HEK293 (cell line): ENCODE measurements at regions not wholly inside any gene's neighbourhood (a gene's known extent, or its start where the extent isn't known, plus 50 kb on each side); places are given as distances from the start of the nearest gene placed in this dataset.

Source experiments
- CTCF ChIA-PET: fragments of 350-600 bp; formaldehyde crosslinking; extraction: SDS; loops from one replicate; lab custom pipeline; 2021; ENCODE audit warnings: antibody characterized with exemption; lab: Yijun Ruan, JAX
- POLR2A ChIA-PET: fragments of 300-600 bp; formaldehyde crosslinking; extraction: SDS; loops from one replicate; lab custom pipeline; 2020; ENCODE audit warnings: antibody characterized with exemption, inconsistent platforms; lab: Yijun Ruan, JAX
- H3K27ac ChIP-seq: fragments of 200-500 bp; sonication (Bioruptor generic); 2 replicates; pipeline ENCODE4 v1.5.1; 2014; ENCODE audit warnings: low read depth, low read length, control low read depth, inconsistent platforms; ENCODE audit errors: extremely low read depth
- H3K36me3 ChIP-seq, 2 experiments: fragments of 200-500 bp in 1 of 2; sonication (Bioruptor generic) in 1 of 2; 1 replicate in 1 of 2; 2 replicates in 1 of 2; pipeline ENCODE4 v1.5.1; 2014 to 2017; ENCODE audit warnings: inconsistent platforms in 2 of 2, low read length in 2 of 2; ENCODE audit not compliant: control insufficient read depth in 2 of 2, insufficient read depth in 1 of 2
- H3K4me1 ChIP-seq: fragments of 200-500 bp; sonication (Bioruptor generic); 2 replicates; pipeline ENCODE4 v1.5.1; 2014; ENCODE audit warnings: mild to moderate bottlenecking, low read length, inconsistent platforms; ENCODE audit not compliant: control insufficient read depth, insufficient read depth
- H3K4me3 ChIP-seq: 2 replicates; pipeline ENCODE4 v1.5.1; 2011; ENCODE audit warnings: low read depth, mild to moderate bottlenecking, control low read depth, low read length, moderate library complexity
- H3K9me3 ChIP-seq: fragments of 200-500 bp; sonication (Bioruptor generic); 2 replicates; pipeline ENCODE4 v1.5.1; 2014; ENCODE audit warnings: low read depth, low read length, inconsistent platforms; ENCODE audit not compliant: control insufficient read depth, insufficient read depth
- ATF2 ChIP-seq: fragments of 450-650 bp; formaldehyde crosslinking; IDR thresholded peaks from 2 replicates; pipeline ENCODE4 v1.5.1; 2016; ENCODE audit warnings: missing biosample characterization, missing genetic modification characterization, low read depth
- HOXD13 ChIP-seq: sonication (generic); formaldehyde crosslinking; IDR thresholded peaks from 2 replicates; pipeline ENCODE4 v1.8.0; 2022; ENCODE audit warnings: missing genetic modification reagents, borderline replicate concordance
- KLF7 ChIP-seq: fragments of 450-650 bp; formaldehyde crosslinking; IDR thresholded peaks from 2 replicates; pipeline ENCODE4 v1.5.1; 2016; ENCODE audit warnings: missing biosample characterization, missing genetic modification characterization, borderline replicate concordance
- ZBTB21 ChIP-seq: fragments of 450-650 bp; formaldehyde crosslinking; IDR thresholded peaks from 2 replicates; pipeline ENCODE4 v1.5.1; 2017; ENCODE audit warnings: missing biosample characterization, missing genetic modification characterization
- ZBTB8A ChIP-seq: fragments of 450-650 bp; formaldehyde crosslinking; IDR thresholded peaks from 2 replicates; pipeline ENCODE4 v1.5.1; 2016; ENCODE audit warnings: missing biosample characterization, missing genetic modification characterization
- ZNF132 ChIP-seq: fragments of 450-650 bp; formaldehyde crosslinking; IDR thresholded peaks from 2 replicates; pipeline ENCODE4 v1.5.1; 2017; ENCODE audit warnings: missing biosample characterization, missing genetic modification characterization, borderline replicate concordance
- ZNF37A ChIP-seq: fragments of 450-650 bp; IDR thresholded peaks from 2 replicates; pipeline ENCODE4 v1.5.1; 2018; ENCODE audit warnings: missing biosample characterization, missing genetic modification characterization
- ZNF423 ChIP-seq: fragments of 450-650 bp; formaldehyde crosslinking; IDR thresholded peaks from 2 replicates; pipeline ENCODE4 v1.5.1; 2016; ENCODE audit warnings: missing biosample characterization, missing genetic modification characterization
- ZNF48 ChIP-seq: fragments of 450-650 bp; formaldehyde crosslinking; IDR thresholded peaks from 2 replicates; pipeline ENCODE4 v1.5.1; 2016; ENCODE audit warnings: missing biosample characterization, missing genetic modification characterization
- ZNF501 ChIP-seq: fragments of 450-650 bp; formaldehyde crosslinking; IDR thresholded peaks from 2 replicates; pipeline ENCODE4 v1.5.1; 2016; ENCODE audit warnings: missing biosample characterization, missing genetic modification characterization
- ZNF518A ChIP-seq: fragments of 450-650 bp; formaldehyde crosslinking; conservative IDR thresholded peaks from 2 replicates; pipeline ENCODE4 v1.5.1; 2016; ENCODE audit warnings: low read depth, missing biosample characterization, missing genetic modification characterization
- ZNF529 ChIP-seq: fragments of 450-650 bp; formaldehyde crosslinking; IDR thresholded peaks from 2 replicates; pipeline ENCODE4 v1.5.1; 2017; ENCODE audit warnings: missing genetic modification characterization, missing biosample characterization; ENCODE audit not compliant: insufficient replicate concordance
- ZNF544 ChIP-seq: fragments of 450-650 bp; formaldehyde crosslinking; IDR thresholded peaks from 2 replicates; pipeline ENCODE4 v1.5.0; 2017; ENCODE audit warnings: missing biosample characterization, missing genetic modification characterization
- ZNF555 ChIP-seq: fragments of 450-650 bp; formaldehyde crosslinking; conservative IDR thresholded peaks from 2 replicates; pipeline ENCODE4 v1.5.1; 2017; ENCODE audit warnings: missing biosample characterization, mild to moderate bottlenecking, missing genetic modification characterization, inconsistent platforms
- ZNF600 ChIP-seq: fragments of 450-650 bp; formaldehyde crosslinking; IDR thresholded peaks from 2 replicates; pipeline ENCODE4 v1.5.1; 2016; ENCODE audit warnings: missing biosample characterization, missing genetic modification characterization
- ZNF654 ChIP-seq: fragments of 450-650 bp; formaldehyde crosslinking; IDR thresholded peaks from 2 replicates; pipeline ENCODE4 v1.5.1; 2016; ENCODE audit warnings: low read depth, missing biosample characterization, missing genetic modification characterization
- ZNF707 ChIP-seq: fragments of 450-650 bp; formaldehyde crosslinking; IDR thresholded peaks from 2 replicates; pipeline ENCODE4 v1.5.1; 2016; ENCODE audit warnings: missing biosample characterization, missing genetic modification characterization
- ZNF776 ChIP-seq: fragments of 450-650 bp; formaldehyde crosslinking; IDR thresholded peaks from 2 replicates; pipeline ENCODE4 v1.5.0; 2017; ENCODE audit warnings: missing biosample characterization, missing genetic modification characterization, borderline replicate concordance
- TF ChIP-seq, protein P1 (sequence below): fragments of 450-650 bp; formaldehyde crosslinking; IDR thresholded peaks from 2 replicates; pipeline ENCODE4 v1.5.1; 2016; ENCODE audit warnings: missing biosample characterization, missing genetic modification characterization
- TF ChIP-seq, protein P2 (sequence below): fragments of 450-650 bp; formaldehyde crosslinking; conservative IDR thresholded peaks from 2 replicates; pipeline ENCODE4 v1.5.1; 2016; ENCODE audit warnings: low read depth, missing biosample characterization, missing genetic modification characterization

DNA sequence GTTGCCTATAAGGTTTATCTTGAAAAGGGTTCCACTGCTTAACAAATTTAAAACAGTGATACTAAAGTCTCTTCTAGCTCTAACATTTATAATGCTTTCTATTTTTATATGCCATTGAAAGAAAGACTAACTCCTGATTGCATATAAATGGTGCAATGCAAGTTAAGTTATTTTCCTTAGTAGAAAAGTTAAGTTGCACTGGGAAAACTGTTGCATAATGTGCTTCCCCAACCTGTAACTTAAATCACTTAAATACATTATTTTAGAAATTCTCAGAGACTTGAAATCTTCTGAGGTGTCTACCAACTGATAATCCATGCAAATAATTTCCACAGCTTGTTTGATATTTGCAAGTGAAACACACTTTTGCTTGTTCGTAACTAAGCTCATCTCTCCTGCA lies 175.0 kb upstream of the HMCN1 start:
- CTCF ChIA-PET, result interaction anchor here (0.6 to 0.9 kb wide), 2 partner anchors 44 to 776 kb away, joined by 3 read pairs; no protein-coding TSS in a partner anchor
- no peak overlapping the region for H3K27ac ChIP-seq
- POLR2A ChIA-PET, result interaction anchor here (0.7 kb wide), 1 partner anchor 36 kb away, joined by 7 read pairs; no protein-coding TSS in a partner anchor
- TF ChIP-seq ZNF518A (tag by site-specific recombination), result no peak
- TF ChIP-seq ZNF529 (tag by site-specific recombination), result no peak
- no peak for TF ChIP-seq HOXD13 (CRISPR knock-in tag)
- TF ChIP-seq ZNF654 (tag by site-specific recombination), result no peak
- TF ChIP-seq KLF7 (tag by site-specific recombination), result no peak
- no peak for TF ChIP-seq ATF2
- TF ChIP-seq ZNF544 (tag by site-specific recombination), result no peak
- TF ChIP-seq ZNF37A (tag by site-specific recombination), result no peak
- TF ChIP-seq ZNF501 (tag by site-specific recombination), result no peak
- TF ChIP-seq ZBTB21 (tag by site-specific recombination), result no peak
- no peak for TF ChIP-seq ZNF423 (tag by site-specific recombination)
- TF ChIP-seq ZNF132, result no peak
- TF ChIP-seq ZNF776, result no peak
- no peak for TF ChIP-seq ZBTB8A (tag by site-specific recombination)
- no peak for TF ChIP-seq ZNF48 (tag by site-specific recombination)
- TF ChIP-seq ZNF707 (tag by site-specific recombination), result no peak
- TF ChIP-seq ZNF600, result no peak
- TF ChIP-seq, protein P1, sequence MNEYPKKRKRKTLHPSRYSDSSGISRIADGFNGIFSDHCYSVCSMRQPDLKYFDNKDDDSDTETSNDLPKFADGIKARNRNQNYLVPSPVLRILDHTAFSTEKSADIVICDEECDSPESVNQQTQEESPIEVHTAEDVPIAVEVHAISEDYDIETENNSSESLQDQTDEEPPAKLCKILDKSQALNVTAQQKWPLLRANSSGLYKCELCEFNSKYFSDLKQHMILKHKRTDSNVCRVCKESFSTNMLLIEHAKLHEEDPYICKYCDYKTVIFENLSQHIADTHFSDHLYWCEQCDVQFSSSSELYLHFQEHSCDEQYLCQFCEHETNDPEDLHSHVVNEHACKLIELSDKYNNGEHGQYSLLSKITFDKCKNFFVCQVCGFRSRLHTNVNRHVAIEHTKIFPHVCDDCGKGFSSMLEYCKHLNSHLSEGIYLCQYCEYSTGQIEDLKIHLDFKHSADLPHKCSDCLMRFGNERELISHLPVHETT (tag by site-specific recombination), result no peak
- TF ChIP-seq, protein P2, sequence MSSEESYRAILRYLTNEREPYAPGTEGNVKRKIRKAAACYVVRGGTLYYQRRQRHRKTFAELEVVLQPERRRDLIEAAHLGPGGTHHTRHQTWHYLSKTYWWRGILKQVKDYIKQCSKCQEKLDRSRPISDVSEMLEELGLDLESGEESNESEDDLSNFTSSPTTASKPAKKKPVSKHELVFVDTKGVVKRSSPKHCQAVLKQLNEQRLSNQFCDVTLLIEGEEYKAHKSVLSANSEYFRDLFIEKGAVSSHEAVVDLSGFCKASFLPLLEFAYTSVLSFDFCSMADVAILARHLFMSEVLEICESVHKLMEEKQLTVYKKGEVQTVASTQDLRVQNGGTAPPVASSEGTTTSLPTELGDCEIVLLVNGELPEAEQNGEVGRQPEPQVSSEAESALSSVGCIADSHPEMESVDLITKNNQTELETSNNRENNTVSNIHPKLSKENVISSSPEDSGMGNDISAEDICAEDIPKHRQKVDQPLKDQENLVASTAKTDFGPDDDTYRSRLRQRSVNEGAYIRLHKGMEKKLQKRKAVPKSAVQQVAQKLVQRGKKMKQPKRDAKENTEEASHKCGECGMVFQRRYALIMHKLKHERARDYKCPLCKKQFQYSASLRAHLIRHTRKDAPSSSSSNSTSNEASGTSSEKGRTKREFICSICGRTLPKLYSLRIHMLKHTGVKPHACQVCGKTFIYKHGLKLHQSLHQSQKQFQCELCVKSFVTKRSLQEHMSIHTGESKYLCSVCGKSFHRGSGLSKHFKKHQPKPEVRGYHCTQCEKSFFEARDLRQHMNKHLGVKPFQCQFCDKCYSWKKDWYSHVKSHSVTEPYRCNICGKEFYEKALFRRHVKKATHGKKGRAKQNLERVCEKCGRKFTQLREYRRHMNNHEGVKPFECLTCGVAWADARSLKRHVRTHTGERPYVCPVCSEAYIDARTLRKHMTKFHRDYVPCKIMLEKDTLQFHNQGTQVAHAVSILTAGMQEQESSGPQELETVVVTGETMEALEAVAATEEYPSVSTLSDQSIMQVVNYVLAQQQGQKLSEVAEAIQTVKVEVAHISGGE, result no peak
- no peak for TF ChIP-seq ZNF555 (tag by site-specific recombination)
- H3K4me3 ChIP-seq, result no peak overlapping the region
- no peaks in the 10 kb centered on the region for H3K4me1 ChIP-seq
- no peaks in the 10 kb centered on the region for H3K9me3 ChIP-seq
- no peaks in the 10 kb centered on the region for H3K36me3 ChIP-seq
